ENCODE measurements at regions not wholly inside any gene's neighbourhood (a gene's known extent, or its start where the extent isn't known, plus 50 kb on each side); places are given as distances from the start of the nearest gene placed in this dataset.

GRCh38 chr11:22567759-22568158, 57.9 kb downstream of the FANCF start:
- TF ChIP-seq POLR2AphosphoS5 (IDR thresholded peaks at IDR 0.05) (no peak), CTCF (IDR thresholded peaks at IDR 0.05) (no peak), EP300 (IDR thresholded peaks at IDR 0.05) (no peak), POLR2A (IDR thresholded peaks at IDR 0.05; ENCODE audit: low read depth) (no peak)
- intact Hi-C loops (cut with DNase I), result no loop called here
- Histone ChIP-seq H3K4me3 (no peak overlapping the region), H3K27me3 (peaks cover 0 to 7% (median 0%) of the 10 kb centered on the region in 4 donors), H3K27ac (replicated peaks in 1 of 4) (no peak overlapping the region), H3K9me3 (no peaks in the 10 kb centered on the region), H3K36me3 (no peaks in the 10 kb centered on the region), H3K4me1 (no peaks in the 10 kb centered on the region)
- no CpG with 5 or more reads among the region's 1 CpG for WGBS
- DNase-seq (ENCODE audit: extremely low spot score), result no peak

GRCh38 chr11:22566293-22566692, 59.3 kb downstream of the FANCF start:
- H3K36me3 ChIP-seq, result no peaks in the 10 kb centered on the region
- DNase-seq (ENCODE audit: extremely low spot score), result no peak
- no peak for TF ChIP-seq CTCF (IDR thresholded peaks at IDR 0.05)
- TF ChIP-seq POLR2AphosphoS5 (IDR thresholded peaks at IDR 0.05), result no peak
- no peak for TF ChIP-seq POLR2A (IDR thresholded peaks at IDR 0.05; ENCODE audit: low read depth)
- no peak for TF ChIP-seq EP300 (IDR thresholded peaks at IDR 0.05)
- H3K9me3 ChIP-seq, result no peaks in the 10 kb centered on the region
- intact Hi-C loops (cut with DNase I), result no loop called here
- no peaks in the 10 kb centered on the region for H3K4me1 ChIP-seq
- peaks cover 0 to 7% (median 0%) of the 10 kb centered on the region in 4 donors for H3K27me3 ChIP-seq
- WGBS, result 49% methylated on average over 2 of the region's 2 CpGs
- no peak overlapping the region for H3K27ac ChIP-seq (replicated peaks in 1 of 4)
- H3K4me3 ChIP-seq, result no peak overlapping the region

- no peaks in the 10 kb centered on the region for H3K9me3 ChIP-seq
- H3K27me3 ChIP-seq, result peaks cover 0 to 1% (median 0%) of the 10 kb centered on the region in 4 donors
- H3K36me3 ChIP-seq, result no peaks in the 10 kb centered on the region
- WGBS, result 38% methylated on average over 2 of the region's 2 CpGs
- no peak for DNase-seq (ENCODE audit: extremely low spot score)
- H3K27ac ChIP-seq (replicated peaks in 1 of 4), result no peak overlapping the region
- H3K4me3 ChIP-seq, result no peak overlapping the region
- TF ChIP-seq POLR2A (IDR thresholded peaks at IDR 0.05; ENCODE audit: low read depth), result no peak
- no peak for TF ChIP-seq CTCF (IDR thresholded peaks at IDR 0.05)
- TF ChIP-seq EP300 (IDR thresholded peaks at IDR 0.05), result no peak
- TF ChIP-seq POLR2AphosphoS5 (IDR thresholded peaks at IDR 0.05), result no peak
- intact Hi-C loops (cut with DNase I), result no loop called here
- no peaks in the 10 kb centered on the region for H3K4me1 ChIP-seq
Observed at GRCh38 chr11:22561283-22561682, 64.3 kb downstream of the FANCF start.

- Histone ChIP-seq H3K9me3 (no peaks in the 10 kb centered on the region), H3K4me1 (no peaks in the 10 kb centered on the region), H3K27me3 (no peaks in the 10 kb centered on the region), H3K27ac (replicated peaks in 1 of 4) (no peak overlapping the region), H3K36me3 (no peaks in the 10 kb centered on the region), H3K4me3 (no peak overlapping the region)
- TF ChIP-seq POLR2AphosphoS5 (IDR thresholded peaks at IDR 0.05), result no peak
- no peak for TF ChIP-seq CTCF (IDR thresholded peaks at IDR 0.05)
- TF ChIP-seq POLR2A (IDR thresholded peaks at IDR 0.05; ENCODE audit: low read depth), result no peak
- no peak for TF ChIP-seq EP300 (IDR thresholded peaks at IDR 0.05)
- intact Hi-C loops (cut with DNase I), result no loop called here
- DNase-seq (ENCODE audit: extremely low spot score), result no peak
- 58% methylated on average over 2 of the region's 2 CpGs for WGBS
Observed at GRCh38 chr11:22559416-22559815, 66.2 kb downstream of the FANCF start.

- Histone ChIP-seq H3K36me3 (no peaks in the 10 kb centered on the region), H3K9me3 (no peaks in the 10 kb centered on the region), H3K27ac (replicated peaks in 1 of 4) (no peak overlapping the region), H3K27me3 (no peaks in the 10 kb centered on the region), H3K4me3 (no peak overlapping the region), H3K4me1 (no peaks in the 10 kb centered on the region)
- intact Hi-C loops (cut with DNase I), result no loop called here
- 41% methylated on average over 4 of the region's 4 CpGs for WGBS
- TF ChIP-seq EP300 (IDR thresholded peaks at IDR 0.05) (no peak), POLR2AphosphoS5 (IDR thresholded peaks at IDR 0.05) (no peak), CTCF (IDR thresholded peaks at IDR 0.05) (no peak), POLR2A (IDR thresholded peaks at IDR 0.05; ENCODE audit: low read depth) (no peak)
- DNase-seq (ENCODE audit: extremely low spot score), result no peak
Observed at GRCh38 chr11:22558664-22559063, 67.0 kb downstream of the FANCF start.
